H9 (cell line): ENCODE measurements at regions not wholly inside any gene's neighbourhood (a gene's known extent, or its start where the extent isn't known, plus 50 kb on each side); places are given as distances from the start of the nearest gene placed in this dataset.

Experiments
- DNase-seq: peaks from one replicate; pipeline ENCODE4 v3.0.0-alpha.2; 2017
- H2AFZ ChIP-seq: one replicate; pipeline ENCODE4 v1.6.1; 2013; ENCODE audit warnings: mild to moderate bottlenecking, low read length, control low read depth, moderate library complexity
- H2AK5ac ChIP-seq: 2 replicates; pipeline ENCODE4 v1.6.1; 2013; ENCODE audit warnings: low read length, control low read depth, mixed read lengths; ENCODE audit not compliant: insufficient read length
- H2BK120ac ChIP-seq: one replicate; pipeline ENCODE4 v1.6.1; 2013; ENCODE audit warnings: low read depth, mild to moderate bottlenecking, low read length, control low read depth, inconsistent platforms; ENCODE audit not compliant: poor library complexity, severe bottlenecking
- H2BK12ac ChIP-seq: 2 replicates; pipeline ENCODE4 v1.6.1; 2013; ENCODE audit warnings: low read length, control low read depth, mixed read lengths, low read depth; ENCODE audit not compliant: insufficient read length
- H2BK15ac ChIP-seq: 2 replicates; pipeline ENCODE4 v1.6.1; 2013; ENCODE audit warnings: low read depth, low read length, control low read depth
- H2BK20ac ChIP-seq: one replicate; pipeline ENCODE4 v1.6.1; 2013; ENCODE audit warnings: low read depth, mild to moderate bottlenecking, low read length, control low read depth, inconsistent platforms; ENCODE audit not compliant: poor library complexity, severe bottlenecking
- H2BK5ac ChIP-seq: 2 replicates; pipeline ENCODE4 v1.6.1; 2013; ENCODE audit warnings: low read length, control low read depth, mixed read lengths; ENCODE audit not compliant: insufficient read length
- H3K14ac ChIP-seq: 2 replicates; pipeline ENCODE4 v1.6.1; 2013; ENCODE audit warnings: low read length, control low read depth; ENCODE audit not compliant: insufficient read depth
- H3K18ac ChIP-seq: 2 replicates; pipeline ENCODE4 v1.6.1; 2013; ENCODE audit warnings: low read depth, mild to moderate bottlenecking, mixed read lengths, low read length, control low read depth; ENCODE audit not compliant: insufficient read length
- H3K23ac ChIP-seq: 2 replicates; pipeline ENCODE4 v1.6.1; 2013; ENCODE audit warnings: low read length, control low read depth, mixed read lengths, low read depth; ENCODE audit not compliant: insufficient read length
- H3K23me2 ChIP-seq: 2 replicates; pipeline ENCODE4 v1.6.1; 2013; ENCODE audit warnings: low read depth, mild to moderate bottlenecking, mixed read lengths, low read length, control low read depth; ENCODE audit not compliant: insufficient read length, poor library complexity, severe bottlenecking
- H3K27ac ChIP-seq: 2 replicates; pipeline ENCODE4 v1.5.1; 2013; ENCODE audit warnings: low read length, control low read depth, mixed read lengths, low read depth; ENCODE audit not compliant: insufficient read length
- H3K27me3 ChIP-seq: 2 replicates; pipeline ENCODE4 v1.6.1; 2013; ENCODE audit warnings: low read length, control low read depth, inconsistent platforms; ENCODE audit not compliant: insufficient read depth
- H3K4ac ChIP-seq: 2 replicates; pipeline ENCODE4 v1.6.1; 2013; ENCODE audit warnings: low read depth, mild to moderate bottlenecking, control low read depth, inconsistent platforms, low read length, moderate library complexity
- H3K4me1 ChIP-seq: 2 replicates; pipeline ENCODE4 v1.6.1; 2013; ENCODE audit warnings: low read length, control low read depth, inconsistent platforms; ENCODE audit not compliant: insufficient read depth
- H3K4me2 ChIP-seq: 2 replicates; pipeline ENCODE4 v1.6.1; 2013; ENCODE audit warnings: low read length, control low read depth, mixed read lengths; ENCODE audit not compliant: insufficient read length, insufficient read depth
- H3K56ac ChIP-seq: 2 replicates; pipeline ENCODE4 v1.6.1; 2013; ENCODE audit warnings: low read depth, mild to moderate bottlenecking, mixed read lengths, low read length, control low read depth; ENCODE audit not compliant: insufficient read length
- H3K79me1 ChIP-seq: 2 replicates; pipeline ENCODE4 v1.6.1; 2013; ENCODE audit warnings: low read depth, mild to moderate bottlenecking, moderate library complexity, low read length, control low read depth, inconsistent platforms; ENCODE audit not compliant: insufficient read depth, poor library complexity, severe bottlenecking
- H3K79me2 ChIP-seq: 2 replicates; pipeline ENCODE4 v1.6.1; 2013; ENCODE audit warnings: low read length, control low read depth, inconsistent platforms; ENCODE audit not compliant: insufficient read depth
- H3K9ac ChIP-seq: 2 replicates; pipeline ENCODE4 v1.6.1; 2013; ENCODE audit warnings: low read length, control low read depth, mixed read lengths; ENCODE audit not compliant: insufficient read length; ENCODE audit errors: extremely low read depth
- H3K9me3 ChIP-seq: one replicate; pipeline ENCODE4 v1.6.1; 2013; ENCODE audit warnings: low read depth, low read length, inconsistent platforms; ENCODE audit not compliant: control insufficient read depth
- H3T11ph ChIP-seq: one replicate; pipeline ENCODE4 v1.6.1; 2013; ENCODE audit warnings: mild to moderate bottlenecking, low read length, control low read depth, inconsistent platforms
- H4K20me1 ChIP-seq: one replicate; pipeline ENCODE4 v1.6.1; 2013; ENCODE audit not compliant: control insufficient read depth, insufficient read length, insufficient read depth
- H4K5ac ChIP-seq: 2 replicates; pipeline ENCODE4 v1.6.1; 2013; ENCODE audit warnings: low read depth, mild to moderate bottlenecking, mixed read lengths, low read length, control low read depth; ENCODE audit not compliant: insufficient read length
- H4K8ac ChIP-seq: replicated peaks from 2 replicates; pipeline ENCODE4 v1.6.1; 2013; ENCODE audit warnings: low read length, control low read depth, mixed read lengths, low read depth; ENCODE audit not compliant: insufficient read length
- H4K91ac ChIP-seq: 2 replicates; pipeline ENCODE4 v1.6.1; 2013; ENCODE audit warnings: low read depth, mild to moderate bottlenecking, moderate library complexity, mixed read lengths, low read length, control low read depth; ENCODE audit not compliant: insufficient read length
- H3K27ac Mint-ChIP-seq, 3 experiments: 2 replicates in 2 of 3; 3 replicates in 1 of 3; pipeline ENCODE4 v1.8.0; 2020 to 2021; ENCODE audit warnings: mixed read lengths in 3 of 3, mild to moderate bottlenecking in 1 of 3, moderate library complexity in 1 of 3
- H3K27me3 Mint-ChIP-seq: 2 replicates; pipeline ENCODE4 v1.8.0; 2021; ENCODE audit warnings: low read depth, mild to moderate bottlenecking, moderate library complexity, mixed read lengths
- H3K36me3 Mint-ChIP-seq, 3 experiments: 2 replicates in 2 of 3; 3 replicates in 1 of 3; pipeline ENCODE4 v1.8.0; 2020 to 2021; ENCODE audit warnings: low read depth in 3 of 3, mixed read lengths in 3 of 3; ENCODE audit not compliant: insufficient read depth in 1 of 3
- H3K4me1 Mint-ChIP-seq, 2 experiments: 2 replicates each; pipeline ENCODE4 v1.8.0; 2020; ENCODE audit warnings: mixed read lengths in 2 of 2
- H3K4me3 Mint-ChIP-seq, 2 experiments: 2 replicates in 1 of 2; 3 replicates in 1 of 2; pipeline ENCODE4 v1.8.0; 2020 to 2021; ENCODE audit warnings: mild to moderate bottlenecking in 2 of 2, mixed read lengths in 2 of 2, moderate library complexity in 1 of 2
- H3K9me3 Mint-ChIP-seq, 2 experiments: 2 replicates in 1 of 2; 3 replicates in 1 of 2; pipeline ENCODE4 v1.8.0; 2020; ENCODE audit warnings: mild to moderate bottlenecking in 2 of 2, mixed read lengths in 2 of 2, moderate library complexity in 1 of 2
- WGBS: extraction: QIAGEN DNeasy Blood & Tissue Kit; methylation state at CpG from one replicate; pipeline ENCODE4 v1.1.7; 2013; ENCODE audit warnings: missing lambda C conversion rate, low lambda C conversion rate, mixed read lengths; ENCODE audit not compliant: insufficient read length; ENCODE audit errors: extremely low coverage; 5-methylcytosine and 5-hydroxymethylcytosine counted together
- TF ChIP-seq, protein P1 (sequence below): fragments of 200-600 bp; sonication (generic); conservative IDR thresholded peaks from 3 replicates; pipeline ENCODE4 v1.8.0; 2021; ENCODE audit warnings: antibody characterized with exemption, mild to moderate bottlenecking

DNA sequence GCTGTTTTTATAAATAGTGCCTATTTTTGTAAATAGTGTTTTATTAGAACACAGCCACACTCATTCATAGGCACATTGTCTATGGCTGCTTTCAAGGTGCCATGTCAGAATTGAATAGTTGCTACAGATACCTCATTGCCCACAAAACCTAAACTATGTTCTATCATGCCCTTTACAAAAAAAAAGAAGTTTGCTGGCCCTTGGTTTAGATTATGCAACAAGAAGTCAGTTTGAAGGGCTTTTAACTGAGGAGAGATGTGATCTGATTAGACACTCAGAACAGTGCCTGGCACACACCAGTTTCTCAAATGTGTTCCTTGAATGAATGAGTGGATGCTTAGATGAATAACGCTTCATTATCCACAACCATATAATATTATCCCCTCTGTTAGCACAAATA, 366.1 kb downstream of the MAFB start:
- no peaks in the 10 kb centered on the region for H3K23me2 ChIP-seq
- no peaks in the 10 kb centered on the region for H3K36me3 Mint-ChIP-seq
- H3K4me1 Mint-ChIP-seq, result peaks cover 11 to 20% of the 10 kb centered on the region in 2 experiments
- H3K9me3 Mint-ChIP-seq, result no peaks in the 10 kb centered on the region
- H2BK12ac ChIP-seq, result no peak overlapping the region
- no peak overlapping the region for H3K4ac ChIP-seq
- no peak overlapping the region for H4K5ac ChIP-seq
- no peaks in the 10 kb centered on the region for H3K79me1 ChIP-seq
- no peaks in the 10 kb centered on the region for H3K9me3 ChIP-seq
- H2BK15ac ChIP-seq, result no peak overlapping the region
- WGBS, result no CpG with 5 or more reads among the region's 1 CpG
- H3K27ac Mint-ChIP-seq, result no peak overlapping the region; a peak in 1 of 7 replicates
- H3K14ac ChIP-seq, result no peak overlapping the region
- DNase-seq, result no peak
- no peaks in the 10 kb centered on the region; the same call in 1 of the 2 replicates for H3K4me1 ChIP-seq
- no peaks in the 10 kb centered on the region for H3K27me3 ChIP-seq
- H2BK20ac ChIP-seq, result no peak overlapping the region
- H3K56ac ChIP-seq, result no peak overlapping the region
- no peak overlapping the region for H3K18ac ChIP-seq
- H4K91ac ChIP-seq, result no peak overlapping the region
- no peaks in the 10 kb centered on the region for H3K79me2 ChIP-seq
- no peak overlapping the region for H2AFZ ChIP-seq
- TF ChIP-seq, protein P1, sequence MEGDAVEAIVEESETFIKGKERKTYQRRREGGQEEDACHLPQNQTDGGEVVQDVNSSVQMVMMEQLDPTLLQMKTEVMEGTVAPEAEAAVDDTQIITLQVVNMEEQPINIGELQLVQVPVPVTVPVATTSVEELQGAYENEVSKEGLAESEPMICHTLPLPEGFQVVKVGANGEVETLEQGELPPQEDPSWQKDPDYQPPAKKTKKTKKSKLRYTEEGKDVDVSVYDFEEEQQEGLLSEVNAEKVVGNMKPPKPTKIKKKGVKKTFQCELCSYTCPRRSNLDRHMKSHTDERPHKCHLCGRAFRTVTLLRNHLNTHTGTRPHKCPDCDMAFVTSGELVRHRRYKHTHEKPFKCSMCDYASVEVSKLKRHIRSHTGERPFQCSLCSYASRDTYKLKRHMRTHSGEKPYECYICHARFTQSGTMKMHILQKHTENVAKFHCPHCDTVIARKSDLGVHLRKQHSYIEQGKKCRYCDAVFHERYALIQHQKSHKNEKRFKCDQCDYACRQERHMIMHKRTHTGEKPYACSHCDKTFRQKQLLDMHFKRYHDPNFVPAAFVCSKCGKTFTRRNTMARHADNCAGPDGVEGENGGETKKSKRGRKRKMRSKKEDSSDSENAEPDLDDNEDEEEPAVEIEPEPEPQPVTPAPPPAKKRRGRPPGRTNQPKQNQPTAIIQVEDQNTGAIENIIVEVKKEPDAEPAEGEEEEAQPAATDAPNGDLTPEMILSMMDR, result no peak
- no peak overlapping the region for H3K4me3 Mint-ChIP-seq
- no peaks in the 10 kb centered on the region for H4K20me1 ChIP-seq
- H2AK5ac ChIP-seq, result no peak overlapping the region
- no peak overlapping the region for H3K4me2 ChIP-seq
- H3T11ph ChIP-seq, result no peak overlapping the region
- no peak overlapping the region for H3K23ac ChIP-seq
- no peak overlapping the region for H2BK5ac ChIP-seq
- no peak overlapping the region for H3K9ac ChIP-seq
- peaks cover 5% of the 10 kb centered on the region; the same call in 1 of the 2 replicates for H3K27me3 Mint-ChIP-seq
- no peak overlapping the region for H3K27ac ChIP-seq
- H4K8ac ChIP-seq, result no peak overlapping the region
- H2BK120ac ChIP-seq, result no peak overlapping the region
